ENCODE measurements at regions not wholly inside any gene's neighbourhood (a gene's known extent, or its start where the extent isn't known, plus 50 kb on each side); places are given as distances from the start of the nearest gene placed in this dataset.

GRCh38 chr12:23421556-23421955 lies 527.9 kb downstream of the SOX5 start:
- H3K4me3 ChIP-seq, result no peak overlapping the region
- no peak overlapping the region for H3K4me2 ChIP-seq (ENCODE audit: control insufficient read depth, insufficient read depth)
- SMC1A ChIA-PET (ENCODE audit: uncharacterized antibody, unreplicated experiment), result no interaction called here
- CTCF ChIA-PET, result no interaction called here
- intact Hi-C loops (cut with micrococcal nuclease; ENCODE audit: unreplicated experiment) (no loop called here), in situ Hi-C loops (cut with MboI) (no loop called here)
- H4K20me1 ChIP-seq (ENCODE audit: control insufficient read depth, insufficient read depth), result no peaks in the 10 kb centered on the region
- no peaks in the 10 kb centered on the region for H3K4me1 ChIP-seq (ENCODE audit: control insufficient read depth, insufficient read depth, low read length)
- ATAC-seq, result no peak
- no peak overlapping the region for H2AFZ ChIP-seq (ENCODE audit: control insufficient read depth, low read depth, low read length)
- POLR2A ChIA-PET, result no interaction called here
- DNase-seq (ENCODE audit: low read depth, low spot score), result no peak
- no peaks in the 10 kb centered on the region for H3K79me2 ChIP-seq (ENCODE audit: control insufficient read depth, insufficient read depth, low read length)
- 3% methylated on average over 6 of the region's 6 CpGs for WGBS (ENCODE audit: insufficient coverage, insufficient replicate concordance, low lambda C conversion rate, missing lambda C conversion rate)
- no peaks in the 10 kb centered on the region for H3K36me3 ChIP-seq (ENCODE audit: control insufficient read depth in 2 of 2, insufficient read depth in 2 of 2, low read length in 1 of 2)
- no peaks in the 10 kb centered on the region for H3K9me3 ChIP-seq (replicated peaks; ENCODE audit: control insufficient read depth, insufficient read depth, low read length)
- RAD21 ChIA-PET (ENCODE audit: unreplicated experiment), result no interaction called here
- H3K9ac ChIP-seq (ENCODE audit: control insufficient read depth, insufficient read depth, low read length), result no peak overlapping the region
- no peaks in the 10 kb centered on the region for H3K27me3 ChIP-seq (replicated peaks in 1 of 2; ENCODE audit: control insufficient read depth in 2 of 2, insufficient read depth in 2 of 2, low read length in 1 of 2)
- no peak for FAIRE-seq
- BruUV-seq (replicated peaks), result no TSS peak
- no peak overlapping the region for H3K27ac ChIP-seq (ENCODE audit: control insufficient read depth, insufficient read depth)
- TF ChIP-seq MXI1 (IDR thresholded peaks at IDR 0.05; ENCODE audit: low read depth, low read length) (no peak), CBX3 (IDR thresholded peaks at IDR 0.05; ENCODE audit: borderline replicate concordance, low read depth) (no peak), KAT2A (conservative IDR thresholded peaks at IDR 0.05; ENCODE audit: control insufficient read depth, low read depth, low read length) (no peak), ZNF384 (IDR thresholded peaks at IDR 0.05; ENCODE audit: borderline replicate concordance, low read depth, low read length) (no peak), BCL11A (IDR thresholded peaks at IDR 0.05; ENCODE audit: low read depth, low read length) (no peak), TCF3 (IDR thresholded peaks at IDR 0.05; ENCODE audit: borderline replicate concordance, insufficient read depth, low read depth, low read length) (no peak), ZBTB33 (IDR thresholded peaks at IDR 0.05) (no peak), RAD51 (IDR thresholded peaks at IDR 0.05) (no peak), ZNF274 (IDR thresholded peaks at IDR 0.05; ENCODE audit: insufficient read depth, insufficient read length) (no peak), MLLT1 (IDR thresholded peaks at IDR 0.05) (no peak), YBX1 (IDR thresholded peaks at IDR 0.05) (no peak), PAX5 (IDR thresholded peaks at IDR 0.05; ENCODE audit: borderline replicate concordance, low read depth, low read length) (no peak), SREBF1 (IDR thresholded peaks at IDR 0.05; ENCODE audit: low read length) (no peak), PRDM15 (CRISPR knock-in tag; IDR thresholded peaks at IDR 0.05) (no peak), NR2C1 (IDR thresholded peaks at IDR 0.05) (no peak), YY1 (IDR thresholded peaks at IDR 0.05; ENCODE audit: low read depth, low read length) (no peak)
